Loucy (cell line): ENCODE measurements at regions not wholly inside any gene's neighbourhood (a gene's known extent, or its start where the extent isn't known, plus 50 kb on each side); places are given as distances from the start of the nearest gene placed in this dataset.

Source experiments
- EZH2phosphoT487 ChIP-seq: fragments of 200-600 bp; IDR thresholded peaks from 2 replicates; pipeline ENCODE4 v1.6.1; 2018; ENCODE audit warnings: antibody characterized with exemption, mild to moderate bottlenecking, moderate library complexity, borderline replicate concordance
- TF ChIP-seq, protein P1 (sequence below): fragments of 200-600 bp; sonication (generic); conservative IDR thresholded peaks from 2 replicates; pipeline ENCODE4 v1.5.1; 2014; ENCODE audit warnings: mild to moderate bottlenecking, antibody characterized with exemption, low read length

DNA sequence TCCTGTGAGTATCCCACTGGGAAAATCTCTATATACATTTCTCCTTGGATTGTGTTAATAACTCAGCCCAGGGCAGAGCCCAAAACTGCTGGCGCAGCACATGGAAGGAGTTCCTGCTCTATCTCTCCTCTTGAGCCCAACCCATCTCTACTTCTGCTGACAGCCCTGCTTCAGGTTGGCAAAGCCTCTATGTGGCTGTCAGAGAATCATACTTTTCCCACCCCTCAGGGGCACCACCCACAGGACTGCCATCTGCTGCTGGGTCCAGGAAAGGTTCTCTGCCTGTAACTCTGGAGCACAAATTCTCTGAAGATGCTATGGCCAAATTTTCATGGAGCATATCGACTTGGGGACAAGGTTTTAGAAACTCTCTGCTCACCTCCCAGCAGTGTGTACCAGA is 278.5 kb upstream of the EMCN start:
- TF ChIP-seq, protein P1, sequence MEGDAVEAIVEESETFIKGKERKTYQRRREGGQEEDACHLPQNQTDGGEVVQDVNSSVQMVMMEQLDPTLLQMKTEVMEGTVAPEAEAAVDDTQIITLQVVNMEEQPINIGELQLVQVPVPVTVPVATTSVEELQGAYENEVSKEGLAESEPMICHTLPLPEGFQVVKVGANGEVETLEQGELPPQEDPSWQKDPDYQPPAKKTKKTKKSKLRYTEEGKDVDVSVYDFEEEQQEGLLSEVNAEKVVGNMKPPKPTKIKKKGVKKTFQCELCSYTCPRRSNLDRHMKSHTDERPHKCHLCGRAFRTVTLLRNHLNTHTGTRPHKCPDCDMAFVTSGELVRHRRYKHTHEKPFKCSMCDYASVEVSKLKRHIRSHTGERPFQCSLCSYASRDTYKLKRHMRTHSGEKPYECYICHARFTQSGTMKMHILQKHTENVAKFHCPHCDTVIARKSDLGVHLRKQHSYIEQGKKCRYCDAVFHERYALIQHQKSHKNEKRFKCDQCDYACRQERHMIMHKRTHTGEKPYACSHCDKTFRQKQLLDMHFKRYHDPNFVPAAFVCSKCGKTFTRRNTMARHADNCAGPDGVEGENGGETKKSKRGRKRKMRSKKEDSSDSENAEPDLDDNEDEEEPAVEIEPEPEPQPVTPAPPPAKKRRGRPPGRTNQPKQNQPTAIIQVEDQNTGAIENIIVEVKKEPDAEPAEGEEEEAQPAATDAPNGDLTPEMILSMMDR: no peak
- no peak for TF ChIP-seq EZH2phosphoT487
